ENCODE measurements at regions not wholly inside any gene's neighbourhood (a gene's known extent, or its start where the extent isn't known, plus 50 kb on each side); places are given as distances from the start of the nearest gene placed in this dataset.
"Not testable (repeated sequence)": the region's sequence is repeated elsewhere in the genome, so short reads cannot be mapped to it uniquely, and the experiment has no call there.

GRCh38 chr6:114651611-114652010 lies 308.8 kb upstream of the HS3ST5 start:
- no peak for DNase-seq (ENCODE audit: low read depth in 2 of 2)

DNA sequence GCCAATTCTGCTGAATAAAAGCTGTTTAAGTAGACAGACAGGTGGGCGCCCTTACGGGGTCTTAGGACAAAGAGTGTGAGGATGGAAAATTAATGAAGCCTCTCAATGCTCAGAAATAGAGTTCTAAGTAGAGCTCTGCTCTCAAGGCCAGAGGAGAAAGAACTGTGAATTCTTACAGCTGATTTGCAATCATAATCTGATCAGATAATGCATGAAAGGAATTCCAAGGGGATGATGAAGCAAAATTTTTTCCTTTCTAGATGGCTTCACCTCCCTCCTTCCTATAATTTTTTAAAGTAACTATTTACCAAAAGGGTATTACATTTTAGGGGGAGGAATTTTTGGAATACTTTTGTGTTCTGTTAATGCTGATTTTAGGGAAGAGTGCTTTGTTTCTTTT lies 308.1 kb upstream of the HS3ST5 start:
- no peak for DNase-seq (ENCODE audit: low read depth in 2 of 2)

GRCh38 chr6:114649298-114649697 lies 306.5 kb upstream of the HS3ST5 start:
- DNase-seq (ENCODE audit: low read depth in 2 of 2) = no peak

DNA sequence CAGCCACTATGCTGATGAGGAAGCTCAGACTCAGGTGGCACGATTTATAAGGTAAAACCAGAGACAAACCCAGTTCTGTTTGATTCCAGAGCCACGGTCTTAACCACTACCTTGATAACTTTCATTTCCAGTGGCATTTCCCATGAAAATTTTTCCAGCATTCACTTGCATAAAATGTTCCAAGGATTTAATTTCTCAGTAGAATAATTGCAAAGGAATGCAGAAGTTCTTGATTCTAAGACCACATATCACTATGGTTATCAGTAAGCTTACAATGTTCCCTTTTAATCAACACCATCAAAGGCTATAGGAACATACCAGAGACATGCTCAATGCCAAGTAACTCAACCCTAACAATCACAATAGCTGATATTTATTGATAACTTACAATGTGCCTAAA lies 306.0 kb upstream of the HS3ST5 start:
- no peak for DNase-seq (ENCODE audit: low read depth in 2 of 2)

DNA sequence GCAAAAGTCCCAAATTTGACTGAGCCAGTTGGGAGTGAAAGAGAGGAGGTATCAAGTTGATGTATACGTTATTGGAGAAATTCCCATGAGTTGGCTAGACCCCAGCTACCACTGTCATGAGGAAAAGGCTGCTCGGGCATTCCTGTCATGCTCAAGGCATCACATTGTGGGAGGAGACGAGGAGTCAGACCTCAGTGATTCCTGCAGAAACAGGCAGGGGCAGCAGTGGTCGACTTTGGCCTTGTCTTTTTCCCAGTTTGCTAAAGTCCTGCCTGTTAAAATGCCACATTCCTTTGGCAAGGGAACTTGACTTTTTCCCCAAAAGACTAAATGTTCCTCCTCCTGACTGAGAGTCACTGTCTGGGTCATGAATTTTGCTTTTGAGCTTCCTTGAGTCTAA lies 295.5 kb upstream of the HS3ST5 start:
- DNase-seq (ENCODE audit: low read depth in 2 of 2) = no peak

- no peak for DNase-seq (ENCODE audit: low read depth in 2 of 2)
Measured at GRCh38 chr6:114634016-114634415, 291.2 kb upstream of the HS3ST5 start.

DNA sequence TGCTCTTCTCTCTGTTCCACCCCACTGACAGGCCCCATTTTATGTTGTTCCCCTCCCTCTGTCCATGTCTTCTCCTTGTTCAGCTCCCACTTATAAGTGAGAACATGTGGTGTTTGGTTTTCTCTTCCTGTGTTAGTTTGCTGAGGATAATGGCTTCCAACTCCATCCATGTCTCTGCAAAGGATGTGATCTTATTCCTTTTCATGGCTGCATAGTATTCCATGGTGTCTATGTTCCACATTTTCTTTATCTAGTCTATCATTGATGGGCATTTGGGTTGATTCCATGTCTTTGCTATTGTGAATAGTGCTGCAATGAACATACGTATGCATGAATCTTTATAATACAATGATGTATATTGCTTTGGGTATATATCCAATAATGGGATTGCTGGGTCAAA lies 283.4 kb upstream of the HS3ST5 start:
- not testable (repeated sequence) for DNase-seq (ENCODE audit: low read depth in 2 of 2)

- DNase-seq (ENCODE audit: low read depth in 2 of 2) = no peak
Measured at GRCh38 chr6:114619621-114620200, 276.9 kb upstream of the HS3ST5 start.

- DNase-seq (ENCODE audit: low read depth in 2 of 2) = no peak
Measured at GRCh38 chr6:114611696-114612095, 268.9 kb upstream of the HS3ST5 start.

GRCh38 chr6:114608091-114608490 lies 265.3 kb upstream of the HS3ST5 start:
- no peak for DNase-seq (ENCODE audit: low read depth in 2 of 2)

DNA sequence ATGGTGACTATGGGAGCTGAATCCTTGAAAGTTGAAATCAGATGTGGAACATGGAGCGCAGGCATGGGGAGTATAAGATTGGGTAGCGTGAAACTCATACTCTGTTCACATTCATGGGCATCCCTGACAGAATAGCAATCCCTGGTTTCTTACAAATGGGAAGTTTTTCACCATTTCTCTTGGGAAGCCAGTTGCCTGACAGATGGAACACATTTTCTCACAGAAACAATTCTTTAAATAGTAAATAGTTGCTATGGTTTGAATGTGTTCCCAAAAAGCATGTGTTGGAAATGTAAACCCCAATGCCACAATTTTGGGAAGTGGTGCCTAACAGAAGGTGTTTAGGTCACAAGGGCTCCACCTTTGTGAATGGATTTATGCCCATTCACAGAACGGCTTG lies 262.8 kb upstream of the HS3ST5 start:
- no peak for DNase-seq (ENCODE audit: low read depth in 2 of 2)

- no peak for DNase-seq (ENCODE audit: low read depth in 2 of 2)
Measured at GRCh38 chr6:114600381-114600780, 257.6 kb upstream of the HS3ST5 start.

DNA sequence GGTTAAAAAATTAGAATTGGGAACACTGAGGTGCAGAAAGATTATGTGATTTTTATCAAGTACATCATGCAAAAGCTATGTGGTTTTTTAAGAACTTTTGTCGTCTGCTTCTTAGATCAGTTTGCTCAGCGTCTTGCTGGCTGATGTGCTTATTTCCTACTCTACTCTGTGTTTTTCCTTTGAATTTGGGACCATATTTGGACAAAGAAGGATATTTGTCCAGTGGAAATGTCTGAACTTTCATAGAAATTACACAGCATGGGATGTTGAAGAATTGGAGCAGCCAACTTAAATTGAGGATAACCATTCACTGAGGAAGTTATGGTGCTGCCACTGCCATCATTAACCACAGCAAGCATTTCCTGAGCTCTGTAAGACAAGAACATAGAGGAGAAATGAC lies 252.8 kb upstream of the HS3ST5 start:
- DNase-seq (ENCODE audit: low read depth in 2 of 2) = no peak

DNA sequence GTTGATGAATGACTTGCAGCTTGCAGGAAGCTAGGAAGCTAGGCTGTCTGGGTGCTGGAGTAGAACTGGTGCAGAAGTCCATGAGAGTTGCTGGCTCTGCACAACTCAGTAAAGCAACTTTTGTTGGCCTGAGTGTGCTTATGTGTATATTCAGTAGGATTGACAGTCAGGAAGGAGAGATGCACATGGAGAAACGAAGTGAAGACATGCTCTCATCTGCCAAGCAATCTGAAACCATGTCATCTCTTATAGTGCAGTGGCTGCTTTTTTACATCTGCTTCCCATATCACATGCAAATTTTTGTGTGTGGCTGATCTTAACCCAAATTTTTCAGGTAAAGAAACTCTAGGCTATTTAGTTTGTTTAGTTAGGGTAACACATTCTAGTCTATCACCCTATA lies 252.4 kb upstream of the HS3ST5 start:
- DNase-seq (ENCODE audit: low read depth in 2 of 2) = no peak

- no peak for DNase-seq (ENCODE audit: low read depth in 2 of 2)
Measured at GRCh38 chr6:114592506-114592905, 249.7 kb upstream of the HS3ST5 start.

DNA sequence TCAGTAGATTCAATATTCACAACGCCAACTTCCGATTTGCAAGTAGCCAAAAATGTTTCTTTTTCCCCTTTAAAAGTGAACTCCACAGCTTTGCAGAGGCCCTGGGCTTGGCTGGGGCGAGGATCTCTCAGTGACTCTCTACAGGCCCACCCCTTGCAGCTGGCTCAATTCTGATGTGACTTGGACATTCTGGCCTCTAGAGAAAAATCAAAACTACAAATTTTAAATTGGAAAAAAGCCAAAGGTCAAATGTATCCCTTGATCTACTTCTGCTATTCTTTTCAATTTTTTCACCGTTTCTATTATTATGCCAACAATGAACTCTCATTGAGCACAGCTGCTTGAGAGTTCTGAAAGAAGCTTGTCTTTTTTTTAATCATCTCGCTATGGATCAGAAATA lies 245.9 kb upstream of the HS3ST5 start:
- DNase-seq (ENCODE audit: low read depth in 2 of 2) = no peak

DNA sequence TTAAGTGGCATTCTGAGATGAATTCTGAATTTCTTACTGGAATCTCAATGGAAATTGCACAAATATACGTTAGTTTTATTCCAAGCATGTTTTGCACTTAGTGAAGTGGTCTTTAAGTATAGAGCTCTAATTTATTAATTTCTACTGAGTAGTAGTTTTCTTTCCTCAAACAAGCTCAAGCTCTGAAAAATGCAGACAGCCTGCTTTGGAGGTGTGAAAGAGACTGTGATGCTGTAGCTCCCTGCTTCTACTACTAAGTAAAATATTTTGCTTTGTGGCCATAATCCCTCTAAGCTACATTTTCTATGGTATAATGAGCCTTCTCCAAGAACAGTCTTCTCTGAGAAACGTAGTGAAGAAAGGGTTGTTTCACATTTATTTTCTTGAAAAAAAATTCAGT lies 243.5 kb upstream of the HS3ST5 start:
- DNase-seq (ENCODE audit: low read depth in 2 of 2) = no peak

GRCh38 chr6:114581293-114581692 lies 238.5 kb upstream of the HS3ST5 start:
- DNase-seq (ENCODE audit: low read depth in 2 of 2) = no peak

- DNase-seq (ENCODE audit: low read depth in 2 of 2) = no peak
Measured at GRCh38 chr6:114580882-114581281, 238.1 kb upstream of the HS3ST5 start.

DNA sequence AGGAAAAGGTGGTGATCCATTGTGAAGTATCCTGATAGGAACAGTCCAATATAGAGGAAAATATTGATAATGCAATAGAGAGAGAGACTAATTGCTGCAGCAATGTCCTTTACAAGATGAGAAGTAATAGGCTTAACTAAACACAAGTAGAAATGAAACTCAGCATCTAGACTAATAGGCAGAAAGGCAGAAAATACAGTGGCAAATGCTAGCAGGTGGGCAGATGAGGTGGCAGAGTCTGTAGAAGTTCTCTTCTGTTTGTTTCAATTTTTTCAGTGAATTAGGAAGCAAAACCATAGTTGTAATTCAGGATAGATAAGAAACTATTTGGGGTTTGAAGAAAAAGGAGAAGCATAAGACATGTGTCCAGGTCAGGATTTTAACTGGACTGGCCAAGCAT lies 236.7 kb upstream of the HS3ST5 start:
- no peak for DNase-seq (ENCODE audit: low read depth in 2 of 2)

- no peak for DNase-seq (ENCODE audit: low read depth in 2 of 2)
Measured at GRCh38 chr6:114577109-114577508, 234.3 kb upstream of the HS3ST5 start.

DNA sequence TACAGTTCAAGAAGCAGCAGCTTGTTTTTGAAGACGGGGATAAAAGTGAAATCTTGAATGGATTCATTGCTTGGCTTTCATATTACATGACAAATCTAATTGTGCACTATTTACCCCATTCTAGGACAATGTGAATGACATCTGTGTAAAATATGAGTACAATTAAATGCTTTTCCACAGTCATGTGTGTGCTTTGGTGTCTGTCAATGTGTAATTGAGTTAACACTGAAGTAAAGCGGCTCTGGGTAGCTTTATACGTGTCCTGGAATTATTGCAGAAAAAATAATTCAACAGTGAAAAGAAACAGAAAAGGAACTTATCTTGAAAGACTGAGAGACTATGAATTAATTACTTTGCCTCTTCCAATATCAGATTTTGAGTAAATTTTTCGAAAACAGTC lies 233.5 kb upstream of the HS3ST5 start:
- no peak for DNase-seq (ENCODE audit: low read depth in 2 of 2)

GRCh38 chr6:114569669-114570068 lies 226.8 kb upstream of the HS3ST5 start:
- no peak for DNase-seq (ENCODE audit: low read depth in 2 of 2)

GRCh38 chr6:114564302-114564933 lies 221.6 kb upstream of the HS3ST5 start:
- DNase-seq (ENCODE audit: low read depth in 2 of 2) = no peak

All from stimulated activated CD8-positive, alpha-beta memory T cell treated with anti-CD3 and anti-CD28 coated beads, Interleukin-2, amount 100 ng/mL, for 48 hours (primary cell).